Gastrocnemius medialis (tissue), 4 donors: ENCODE measurements at regions not wholly inside any gene's neighbourhood (a gene's known extent, or its start where the extent isn't known, plus 50 kb on each side); places are given as distances from the start of the nearest gene placed in this dataset.

Source experiments
- ATAC-seq, 2 donors: fragments of 150-250 bp; one replicate each; pipeline ENCODE4 v1.9.1; 2016
- DNase-seq, 2 donors: peaks; one replicate each; pipeline ENCODE4 v3.0.0-alpha.2; 2019
- H3K27ac ChIP-seq, 4 donors: fragments of 200-600 bp; sonication (generic); 1 replicate in 1 of 4; 2 replicates in 3 of 4; pipeline ENCODE4 v1.5.1; 2016 to 2018; ENCODE audit warnings: mild to moderate bottlenecking in 2 of 4, moderate library complexity in 1 of 4
- H3K27me3 ChIP-seq, 3 donors: fragments of 200-600 bp; sonication (generic) in 2 of 3; 1 replicate in 1 of 3; 2 replicates in 2 of 3; pipeline versions ENCODE4 v1.5.1 to v1.6.0; 2016 to 2019; ENCODE audit warnings: mild to moderate bottlenecking in 1 of 3, moderate library complexity in 1 of 3
- H3K36me3 ChIP-seq, 2 donors: fragments of 200-600 bp; sonication (generic) in 1 of 2; one replicate each; pipeline ENCODE4 v1.5.1; 2017 to 2018
- H3K4me1 ChIP-seq, 2 donors: fragments of 200-600 bp; sonication (generic) in 1 of 2; one replicate each; pipeline ENCODE4 v1.5.1; 2016 to 2017; ENCODE audit warnings: mild to moderate bottlenecking in 2 of 2
- H3K4me3 ChIP-seq, 4 donors: fragments of 200-600 bp; sonication (generic) in 3 of 4; 1 replicate in 1 of 4; 2 replicates in 3 of 4; pipeline ENCODE4 v1.5.1; 2016 to 2019; ENCODE audit warnings: mild to moderate bottlenecking in 2 of 4
- H3K9me3 ChIP-seq, 3 donors: fragments of 200-600 bp; sonication (generic) in 2 of 3; 1 replicate in 1 of 3; 2 replicates in 2 of 3; pipeline ENCODE4 v1.5.1; 2016 to 2019
- CTCF ChIP-seq, 5 experiments: fragments of 450-650 bp in 3 of 5; fragments of 200-600 bp in 2 of 5; sonication (generic) in 2 of 5; IDR thresholded peaks in 4 of 5; conservative IDR thresholded peaks in 1 of 5; 1 replicate in 4 of 5; 2 replicates in 1 of 5; pipeline ENCODE4 v1.5.1; 2016 to 2019; ENCODE audit warnings: antibody characterized with exemption in 5 of 5, mild to moderate bottlenecking in 3 of 5, moderate library complexity in 3 of 5
- POLR2A ChIP-seq, 2 donors: fragments of 450-650 bp; IDR thresholded peaks; one replicate each; pipeline ENCODE4 v1.6.1; 2017; ENCODE audit warnings: antibody characterized with exemption in 2 of 2, mild to moderate bottlenecking in 2 of 2, moderate library complexity in 2 of 2
- in situ Hi-C, 4 donors: fragments of 200-750 bp; cut with MboI; loops; one replicate each; pipeline versions ENCODE4 v1.15.0 to v1.8.0; 2017; ENCODE audit warnings: low sequenced_read_pairs in 4 of 4
- intact Hi-C: fragments of 100-400 bp; cut with DNase I; formaldehyde crosslinking; loops from one replicate; pipeline ENCODE4 v1.15.1; 2023; ENCODE audit warnings: low total_unique reads

- ATAC-seq: no peak
These were observed 703.9 kb upstream of the SEMA6D start for GRCh38 chr15:47013446-47013845.

GRCh38 chr15:47027322-47027946 is 689.9 kb upstream of the SEMA6D start:
- TF ChIP-seq POLR2A (IDR thresholded peaks at IDR 0.05) (no peak), CTCF (IDR thresholded peaks at IDR 0.05 in 4 of 5, conservative IDR thresholded peaks at IDR 0.05 in 1 of 5) (no peak)
- ATAC-seq: no peak
- in situ Hi-C loops: no loop called here

More at GRCh38 chr15:47013446-47013845, 703.9 kb upstream of the SEMA6D start:
- intact Hi-C loops (no loop called here), in situ Hi-C loops (no loop called here)
- Histone ChIP-seq H3K27me3 (no peaks in the 10 kb centered on the region), H3K4me3 (no peak overlapping the region), H3K27ac (no peak overlapping the region), H3K36me3 (no peaks in the 10 kb centered on the region), H3K9me3 (no peaks in the 10 kb centered on the region), H3K4me1 (no peaks in the 10 kb centered on the region)
- TF ChIP-seq POLR2A (IDR thresholded peaks at IDR 0.05) (no peak), CTCF (IDR thresholded peaks at IDR 0.05 in 4 of 5, conservative IDR thresholded peaks at IDR 0.05 in 1 of 5) (no peak)
- no peak for DNase-seq

GRCh38 chr15:47035475-47036406 is 681.6 kb upstream of the SEMA6D start:
- H3K27me3 ChIP-seq: no peaks in the 10 kb centered on the region
- H3K36me3 ChIP-seq: no peaks in the 10 kb centered on the region
- DNase-seq (no peak), ATAC-seq (no peak)
- no peak overlapping the region for H3K4me3 ChIP-seq
- H3K27ac ChIP-seq: no peak overlapping the region
- in situ Hi-C loops: no loop called here
- intact Hi-C loops: no loop called here
- H3K9me3 ChIP-seq: no peaks in the 10 kb centered on the region
- no peaks in the 10 kb centered on the region for H3K4me1 ChIP-seq
- TF ChIP-seq CTCF (IDR thresholded peaks at IDR 0.05 in 4 of 5, conservative IDR thresholded peaks at IDR 0.05 in 1 of 5) (no peak), POLR2A (IDR thresholded peaks at IDR 0.05) (no peak)

More at GRCh38 chr15:47027322-47027946, 689.9 kb upstream of the SEMA6D start:
- no peak for DNase-seq
- intact Hi-C loops: no loop called here
- Histone ChIP-seq H3K4me3 (no peak overlapping the region), H3K9me3 (no peaks in the 10 kb centered on the region), H3K27ac (no peak overlapping the region), H3K27me3 (no peaks in the 10 kb centered on the region), H3K4me1 (no peaks in the 10 kb centered on the region), H3K36me3 (no peaks in the 10 kb centered on the region)

GRCh38 chr15:47037003-47037402 is 680.3 kb upstream of the SEMA6D start:
- Histone ChIP-seq H3K4me3 (no peak overlapping the region), H3K36me3 (no peaks in the 10 kb centered on the region), H3K27me3 (no peaks in the 10 kb centered on the region), H3K27ac (no peak overlapping the region), H3K4me1 (no peaks in the 10 kb centered on the region), H3K9me3 (no peaks in the 10 kb centered on the region)
- intact Hi-C loops (no loop called here), in situ Hi-C loops (no loop called here)
- TF ChIP-seq CTCF (IDR thresholded peaks at IDR 0.05 in 4 of 5, conservative IDR thresholded peaks at IDR 0.05 in 1 of 5): no peak
- no peak for TF ChIP-seq POLR2A (IDR thresholded peaks at IDR 0.05)
- ATAC-seq (no peak), DNase-seq (no peak)
